GM19455 (cell line): ENCODE measurements at regions not wholly inside any gene's neighbourhood (a gene's known extent, or its start where the extent isn't known, plus 50 kb on each side); places are given as distances from the start of the nearest gene placed in this dataset.
A peak's percentile ranks its signal among the peaks of the same experiment; 100 is the strongest.

Source experiments
- ATAC-seq: cut with Tn5 transposase; IDR thresholded peaks from one replicate; pipeline ENCODE4 v1.9.1; 2021; ENCODE audit not compliant: unreplicated experiment

DNA sequence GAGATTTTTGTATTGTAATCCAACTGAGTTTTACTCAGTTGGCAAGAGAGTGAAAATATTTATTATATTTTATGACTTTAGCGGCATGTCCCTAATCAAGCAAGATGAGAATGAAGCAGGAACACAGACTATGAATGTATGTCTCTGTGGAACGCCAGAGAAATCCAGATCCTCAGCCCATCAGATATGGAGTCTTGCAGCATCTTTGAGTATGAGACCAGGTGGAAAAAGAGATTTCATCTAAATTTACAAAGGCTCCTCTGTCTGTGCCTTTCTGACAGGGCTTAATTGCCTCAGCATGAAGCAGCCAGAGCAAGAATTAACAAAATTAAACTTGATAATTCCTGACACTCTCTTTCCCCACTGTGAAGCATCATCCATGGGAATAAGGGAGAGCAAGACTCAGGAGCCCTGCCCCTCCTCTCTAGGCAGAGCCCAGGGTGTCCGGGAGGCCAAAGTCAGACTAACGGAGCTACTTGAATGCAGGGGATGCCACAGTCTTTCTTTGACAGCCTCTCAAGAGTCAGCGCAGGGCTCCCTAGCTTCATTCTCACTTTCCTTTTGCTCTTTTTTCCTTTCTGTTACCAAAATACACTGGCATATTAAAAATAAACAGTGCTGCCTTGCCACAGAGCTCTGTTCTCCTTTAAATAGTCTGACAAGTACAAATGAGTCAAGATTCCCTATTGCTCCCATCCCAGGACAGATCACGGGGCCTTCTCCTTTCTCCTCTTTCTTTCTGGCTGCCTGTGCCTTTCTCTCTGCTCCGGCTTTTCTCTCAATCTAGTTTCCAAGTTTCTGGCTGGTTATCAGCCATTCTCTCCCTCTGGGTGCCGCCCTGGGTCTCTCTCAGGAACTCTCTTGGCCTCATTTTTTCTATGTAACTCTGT lies 132.2 kb upstream of the INHBA start:
- no peak for ATAC-seq

DNA sequence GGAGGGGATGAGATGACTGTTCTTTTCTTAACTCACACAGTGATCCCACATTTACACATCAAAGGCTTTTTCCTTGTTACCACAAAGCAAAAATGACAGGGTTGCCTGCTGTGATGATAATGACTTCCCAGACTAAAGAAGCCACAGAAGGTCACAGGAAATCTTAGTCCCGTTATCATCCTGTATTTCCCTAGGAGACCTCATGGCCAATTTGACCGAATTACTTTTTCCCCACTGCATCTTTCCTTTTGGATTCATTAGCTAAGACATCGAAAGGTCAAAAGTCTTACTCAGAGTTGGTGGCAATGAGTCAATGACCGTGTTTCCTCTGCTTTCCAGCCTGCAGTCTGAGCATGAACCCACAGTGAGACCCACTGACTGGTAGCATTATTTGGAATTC lies 130.1 kb upstream of the INHBA start:
- no peak for ATAC-seq

DNA sequence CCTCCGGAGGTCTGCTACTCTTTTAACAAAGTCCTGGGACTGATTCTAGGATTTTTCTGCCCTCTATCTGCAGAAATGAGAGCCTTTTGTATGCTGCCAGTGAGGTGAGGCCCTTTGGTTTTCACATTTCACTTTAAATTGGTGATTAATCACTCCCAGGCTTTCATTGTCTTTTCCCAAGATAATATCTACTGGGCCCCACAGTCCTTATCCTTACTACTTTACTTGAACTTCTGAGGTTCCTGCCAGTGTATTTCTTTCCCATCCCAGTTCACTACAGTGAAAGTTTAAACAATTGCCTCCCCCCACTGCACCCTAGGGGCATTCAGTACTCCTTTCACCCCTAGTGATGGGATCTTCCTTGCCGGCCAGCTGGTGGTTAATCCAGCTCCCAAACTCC lies 127.4 kb upstream of the INHBA start:
- no peak for ATAC-seq

DNA sequence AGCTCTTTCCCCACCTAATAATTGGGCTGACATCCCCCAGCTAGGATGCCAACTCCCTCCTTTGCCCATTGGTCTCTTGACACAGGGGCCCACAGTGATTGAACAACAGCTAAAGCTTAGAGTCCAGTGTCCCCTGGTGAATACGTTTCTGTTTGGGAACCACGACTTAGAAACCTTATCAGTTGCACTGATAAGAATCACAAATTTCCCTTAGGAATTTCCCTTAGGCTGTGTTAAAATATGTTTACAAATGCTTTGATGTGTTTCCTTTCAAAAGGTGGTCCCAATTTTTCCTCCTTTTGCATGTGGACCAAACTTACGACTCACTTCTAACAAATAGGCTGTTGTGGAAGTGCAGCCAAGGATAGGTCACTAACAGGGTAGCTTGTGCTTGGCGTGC lies 126.0 kb upstream of the INHBA start:
- no peak for ATAC-seq

DNA sequence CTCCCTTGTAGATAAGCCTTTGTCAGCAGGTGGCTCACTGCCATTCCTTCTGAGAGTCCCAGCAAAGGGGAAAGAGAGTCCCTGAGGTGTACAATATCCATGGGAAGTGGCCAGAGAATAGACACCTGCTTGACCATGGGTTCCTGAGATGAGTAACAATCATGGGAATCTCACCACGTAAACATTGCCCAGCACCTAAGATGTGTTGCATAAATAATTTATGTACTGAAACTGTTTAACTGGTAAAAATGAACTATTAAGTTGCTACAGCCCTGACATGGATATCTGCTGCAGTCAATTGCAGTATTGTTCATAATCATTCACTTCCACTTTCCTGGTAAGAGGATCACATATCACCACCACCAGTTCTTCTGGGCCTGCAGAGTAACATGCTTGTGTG lies 123.8 kb upstream of the INHBA start:
- no peak for ATAC-seq

DNA sequence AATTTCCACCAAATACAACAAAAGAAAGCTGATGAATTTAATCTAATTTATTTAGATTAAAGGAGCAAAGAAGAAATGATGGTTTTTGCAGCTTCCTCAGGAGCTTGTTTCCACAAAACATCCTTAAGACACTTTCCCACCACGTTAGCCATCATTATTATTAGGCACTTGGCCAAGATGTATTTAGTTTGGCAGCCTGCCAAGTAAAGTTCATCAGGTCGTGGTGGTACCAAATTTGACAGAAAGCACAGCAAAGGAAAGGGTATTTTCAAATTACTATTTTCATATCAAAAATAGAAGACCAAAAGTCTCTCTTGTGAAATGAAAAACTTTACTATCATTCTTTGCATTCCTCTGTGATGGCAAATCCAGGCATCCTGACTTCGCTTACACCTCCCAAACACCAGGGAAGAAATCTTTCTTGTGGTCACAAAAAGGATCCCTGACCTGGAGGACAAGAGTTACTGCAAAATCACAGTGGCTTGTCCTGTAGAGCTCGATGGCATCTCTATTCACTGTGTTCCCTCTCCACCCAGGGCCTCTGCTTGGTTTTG lies 123.1 kb upstream of the INHBA start:
- ATAC-seq: no peak

DNA sequence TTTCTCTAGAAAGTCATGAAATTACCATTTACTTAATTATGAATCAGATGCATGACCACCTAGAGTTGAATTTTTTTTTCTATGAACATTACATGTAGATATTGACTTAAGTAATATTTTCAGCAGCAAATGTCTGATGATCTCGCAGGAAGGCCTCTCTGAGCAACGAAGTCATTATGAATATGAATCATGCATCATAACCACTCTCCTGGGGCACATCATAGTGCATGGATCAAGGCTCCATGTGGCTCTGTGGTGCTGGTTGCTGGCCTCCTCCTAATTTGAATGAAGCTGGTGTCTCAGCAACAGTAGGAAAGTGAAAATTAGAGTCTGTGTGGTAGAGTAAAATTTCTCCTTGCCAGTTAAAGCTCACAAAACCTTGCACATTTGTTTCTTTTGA lies 121.4 kb upstream of the INHBA start:
- no peak for ATAC-seq

DNA sequence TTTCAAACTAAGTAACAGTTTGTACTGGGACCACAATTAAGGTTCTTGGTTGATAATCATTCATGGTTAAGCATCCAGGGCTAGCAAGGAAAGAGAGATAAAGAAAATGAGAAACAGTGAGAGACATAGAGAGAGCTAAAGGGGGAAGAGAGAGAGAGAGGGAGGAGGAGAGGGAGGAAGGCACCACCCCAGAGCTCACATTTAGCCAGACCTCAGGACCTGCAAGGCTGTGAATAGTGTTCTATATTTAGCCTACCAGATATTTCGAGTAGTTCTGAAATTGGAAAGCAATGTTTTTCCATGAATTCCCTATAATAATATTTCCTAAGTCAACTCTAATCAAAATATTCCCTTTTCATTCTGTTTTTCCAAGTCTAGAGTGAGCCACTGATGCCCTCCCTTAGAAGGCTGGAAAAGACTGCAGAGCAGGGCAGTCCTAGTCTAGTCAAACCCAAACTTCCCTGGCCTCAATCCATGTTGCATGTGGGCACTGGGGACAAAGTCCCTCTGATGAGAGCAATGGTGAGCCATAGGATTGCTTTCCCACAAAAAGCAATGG lies 119.4 kb upstream of the INHBA start:
- no peak for ATAC-seq

DNA sequence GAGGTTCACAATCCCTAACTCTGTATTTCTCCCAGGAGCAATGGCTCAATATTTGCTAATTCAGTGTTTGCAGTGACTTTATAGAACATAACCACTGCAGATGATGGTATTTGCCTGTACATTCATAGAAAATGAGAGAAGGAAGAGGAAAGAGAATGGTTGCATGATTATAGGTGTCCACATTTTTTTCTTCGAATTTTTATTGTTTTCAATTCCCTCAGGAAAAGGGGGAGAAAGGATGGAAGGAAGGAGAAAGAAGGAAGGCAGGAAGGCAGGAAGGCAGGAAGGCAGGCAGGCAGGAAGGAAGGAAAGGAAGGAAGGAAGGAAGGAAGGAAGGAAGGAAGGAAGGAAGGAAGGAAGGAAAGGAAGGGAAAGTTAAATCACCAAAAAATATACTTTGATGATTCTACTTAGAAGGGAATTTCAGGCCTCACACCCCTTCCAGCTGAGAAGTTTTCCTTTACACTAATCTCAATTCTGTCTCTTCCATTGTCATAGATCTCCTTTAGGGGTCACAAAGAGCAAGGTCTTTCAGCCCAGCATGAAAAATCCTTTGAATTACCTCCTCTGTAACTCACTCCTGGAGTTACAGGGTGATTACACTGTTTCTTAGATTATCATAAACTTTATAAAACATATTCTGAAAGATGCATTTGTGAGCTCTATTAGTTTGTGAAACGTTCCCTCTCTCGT lies 118.8 kb upstream of the INHBA start:
- no peak for ATAC-seq

DNA sequence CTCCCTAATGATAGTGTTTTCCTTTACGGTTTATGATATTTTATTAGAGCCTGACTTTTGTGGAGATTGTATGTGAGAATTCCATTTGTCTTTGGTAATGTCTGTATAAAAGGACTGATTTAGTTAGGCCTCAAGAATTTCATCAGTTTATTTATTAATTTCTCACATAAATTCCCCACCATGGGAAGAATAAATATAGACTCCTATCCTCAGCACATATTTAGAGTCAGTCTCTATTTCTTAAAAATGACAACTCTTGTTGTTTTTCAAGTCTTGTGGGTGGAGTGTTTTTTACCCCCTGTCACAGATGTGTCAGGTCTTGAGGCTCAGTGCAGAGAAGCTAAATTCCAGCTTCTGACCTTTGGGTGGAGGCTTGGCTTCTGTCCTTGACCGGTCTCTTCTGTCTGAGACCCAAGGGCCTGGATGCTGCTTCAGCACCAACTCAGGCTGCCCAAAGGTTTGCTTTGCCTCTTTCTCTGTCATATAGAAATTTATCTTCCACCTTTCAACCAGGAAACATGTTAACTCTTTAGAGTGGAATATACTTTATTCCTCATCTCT lies 117.3 kb upstream of the INHBA start:
- ATAC-seq: no peak

DNA sequence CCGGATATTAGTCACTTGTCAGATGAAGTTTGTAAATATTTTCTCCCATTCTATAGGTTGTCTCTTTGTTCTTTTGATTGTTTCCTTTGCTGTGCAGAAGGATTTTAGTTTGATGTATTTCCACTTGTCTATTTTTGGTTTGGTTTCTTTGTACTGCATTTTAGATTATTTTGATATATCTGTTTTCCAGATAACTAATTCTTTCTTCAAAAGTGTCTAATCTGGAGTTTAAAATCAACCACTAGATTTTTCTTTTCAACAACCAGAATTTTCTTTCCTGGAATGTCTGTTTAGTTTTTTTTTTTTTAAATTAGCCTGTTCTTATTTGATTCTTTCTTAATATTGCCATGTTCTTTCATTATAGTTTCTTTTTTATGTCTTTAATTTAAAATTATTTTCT lies 116.8 kb upstream of the INHBA start:
- ATAC-seq: no peak

DNA sequence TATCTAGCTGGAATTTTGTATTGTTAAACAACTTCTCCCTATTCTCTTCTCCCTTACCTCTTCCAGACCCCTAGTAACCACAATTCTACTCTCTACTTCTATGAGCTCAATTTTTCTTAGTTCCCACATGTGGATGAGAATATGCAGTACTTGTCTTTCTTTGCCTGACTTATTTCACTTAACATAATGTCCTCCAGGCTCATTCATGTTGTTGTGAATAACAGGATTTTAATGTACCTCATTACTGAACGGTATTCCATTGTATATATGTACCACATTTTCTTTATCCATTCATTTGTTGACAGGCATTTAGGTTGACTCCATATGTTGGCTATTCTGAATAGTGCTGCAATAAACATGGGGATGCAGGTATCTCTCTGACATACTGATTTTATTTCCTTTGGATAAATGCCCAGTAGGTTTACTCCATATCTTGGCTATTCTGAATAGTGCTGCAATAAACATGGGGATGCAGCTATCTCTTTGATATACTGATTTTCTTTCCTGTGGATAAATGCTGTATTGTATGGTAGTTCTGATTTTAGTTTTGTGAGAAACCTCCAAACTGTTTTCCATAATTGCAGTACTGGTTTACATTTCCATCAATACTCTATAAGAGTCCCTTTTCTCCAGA lies 116.0 kb upstream of the INHBA start:
- no peak for ATAC-seq

DNA sequence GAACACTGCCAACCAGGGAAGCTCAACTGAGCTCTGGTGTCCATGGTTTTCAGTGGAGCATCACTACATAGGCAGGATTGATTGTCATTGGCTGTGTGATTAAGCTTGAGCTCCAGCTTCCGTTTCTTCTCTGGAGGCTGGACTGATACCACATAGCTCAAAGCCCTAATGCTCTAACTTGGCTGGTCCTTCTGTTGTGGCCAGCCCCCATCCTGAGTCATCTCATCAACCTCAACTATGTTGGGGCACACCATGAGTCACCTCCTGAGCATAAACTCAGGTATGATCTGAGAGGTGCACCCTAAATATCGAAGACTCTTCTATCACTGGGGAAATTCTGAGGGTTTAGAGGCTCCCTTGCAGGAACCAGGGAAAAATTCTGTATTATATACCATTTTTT lies 114.5 kb upstream of the INHBA start:
- peak; percentile 55 for ATAC-seq

DNA sequence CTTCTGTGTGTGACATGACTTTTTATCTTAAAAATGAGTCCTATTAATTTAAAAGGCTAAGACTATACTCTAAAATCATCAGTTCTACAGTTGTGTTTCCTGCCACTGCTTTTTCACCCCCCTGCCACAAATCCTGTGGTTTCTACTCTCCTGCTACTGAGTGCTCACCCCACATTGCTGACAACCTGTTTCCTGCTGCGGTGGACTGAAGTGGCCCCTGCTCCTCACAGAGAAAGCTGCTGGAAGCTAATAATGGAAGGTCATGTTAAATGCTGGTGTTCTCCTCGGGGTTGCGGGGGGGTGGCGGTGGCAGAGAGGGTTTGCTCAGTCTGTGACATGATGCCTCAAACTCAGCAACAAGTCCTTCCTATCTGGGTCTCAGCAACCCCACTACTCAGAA lies 113.2 kb upstream of the INHBA start:
- no peak for ATAC-seq

DNA sequence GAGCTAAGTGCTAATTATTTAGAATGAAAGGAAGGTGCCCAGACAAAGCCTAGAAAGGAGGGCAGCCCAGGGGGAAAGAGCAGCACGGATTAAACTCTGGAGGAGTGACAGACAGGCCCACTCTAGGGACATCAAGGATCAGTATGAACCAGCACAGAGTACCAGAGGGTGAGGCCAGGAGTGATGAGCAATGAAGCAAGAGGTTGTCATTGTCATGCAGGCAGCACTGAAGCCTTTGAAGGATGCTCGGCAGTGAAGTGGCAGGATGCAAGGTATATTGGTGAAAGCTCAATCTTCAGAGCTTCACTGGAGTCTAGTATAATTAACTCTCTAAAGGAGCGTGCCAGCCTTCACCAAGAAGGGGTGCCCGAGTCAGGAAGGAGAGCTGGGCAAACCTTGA lies 112.0 kb upstream of the INHBA start:
- ATAC-seq: no peak

DNA sequence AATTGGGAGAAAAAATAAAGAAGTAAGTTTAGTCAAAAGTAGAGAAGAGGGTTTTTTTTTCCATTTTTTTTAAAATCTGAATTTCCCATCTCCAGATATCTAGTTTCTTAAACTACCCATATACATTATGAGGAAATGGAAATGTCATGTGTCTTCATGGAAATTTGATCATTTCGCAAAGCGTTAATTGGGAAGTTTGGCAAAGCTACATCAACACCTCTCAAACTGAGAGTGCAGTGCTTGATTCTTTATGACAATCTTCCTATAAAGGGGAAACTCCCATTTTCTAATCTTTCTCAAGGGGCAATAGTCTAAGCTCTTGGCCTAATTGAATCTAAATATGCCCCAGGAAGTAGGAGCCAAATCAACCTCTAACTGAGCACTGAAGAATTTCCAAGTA lies 110.4 kb upstream of the INHBA start:
- ATAC-seq: no peak

DNA sequence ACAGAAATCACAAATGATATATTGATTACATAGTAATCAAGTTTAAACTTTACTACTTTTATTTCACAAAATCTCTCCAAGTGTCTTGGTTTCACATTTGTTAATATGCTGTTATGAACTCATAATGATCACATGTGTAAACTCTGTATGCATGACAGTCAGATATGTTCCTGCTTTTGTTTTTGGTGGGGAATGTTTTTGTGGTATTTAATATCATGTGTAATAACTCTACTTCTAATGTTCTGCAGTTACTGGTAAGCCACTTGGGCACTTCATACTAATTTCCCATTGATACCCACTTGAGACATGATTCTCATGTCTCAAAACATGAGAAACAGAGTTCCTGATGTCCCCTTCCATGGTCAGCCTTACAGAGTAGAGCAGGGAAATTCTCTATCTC lies 109.1 kb upstream of the INHBA start:
- no peak for ATAC-seq

DNA sequence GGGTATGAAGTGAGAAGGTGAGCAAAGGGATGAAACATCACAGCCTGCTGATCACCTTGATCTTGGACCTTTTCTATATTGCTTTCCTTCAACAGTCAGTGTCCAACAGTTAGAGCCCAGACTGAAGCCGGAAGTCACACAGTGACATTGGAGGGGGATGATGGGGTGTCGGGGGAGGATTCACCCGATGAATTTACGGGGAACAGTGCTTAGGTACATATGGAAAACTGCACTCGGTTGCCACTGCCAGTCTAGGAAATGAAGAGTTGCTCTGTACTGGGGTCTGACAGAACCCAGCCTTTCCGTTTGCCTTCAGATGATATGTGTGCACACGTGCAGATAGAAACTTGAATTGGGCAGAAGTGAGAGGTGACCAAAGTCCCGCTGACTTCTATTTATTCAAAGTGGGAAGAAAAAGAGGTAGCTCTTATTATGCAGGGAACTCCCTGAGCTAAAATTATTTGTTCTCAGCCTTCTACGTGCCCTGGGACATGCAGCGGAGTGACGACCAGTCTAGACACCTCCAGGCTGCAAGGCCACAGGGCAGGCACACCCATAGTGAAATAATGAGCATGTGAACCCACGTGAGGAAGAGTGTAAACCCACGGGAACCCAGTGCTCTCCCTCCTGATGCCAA lies 107.2 kb upstream of the INHBA start:
- peak; percentile 90 for ATAC-seq

DNA sequence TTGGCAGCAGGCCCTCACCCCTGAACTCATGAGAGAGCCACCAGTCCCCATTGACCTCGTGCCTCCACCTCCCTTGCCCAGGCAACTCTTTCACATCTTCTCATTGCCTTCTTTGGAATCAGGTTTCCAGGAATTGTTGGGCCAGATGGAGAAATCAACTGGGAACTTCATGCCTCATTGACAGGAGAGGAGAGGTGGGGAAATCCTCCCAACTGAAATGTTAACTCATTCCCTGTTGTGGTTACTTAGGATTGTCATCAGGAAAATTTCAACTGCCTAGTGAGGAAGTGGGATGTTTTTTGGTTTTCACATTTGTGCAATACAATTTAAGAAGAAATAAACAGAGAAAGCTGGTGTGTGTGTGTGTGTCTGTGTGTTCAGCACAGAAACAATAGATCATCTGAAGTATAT lies 106.6 kb upstream of the INHBA start:
- no peak for ATAC-seq

DNA sequence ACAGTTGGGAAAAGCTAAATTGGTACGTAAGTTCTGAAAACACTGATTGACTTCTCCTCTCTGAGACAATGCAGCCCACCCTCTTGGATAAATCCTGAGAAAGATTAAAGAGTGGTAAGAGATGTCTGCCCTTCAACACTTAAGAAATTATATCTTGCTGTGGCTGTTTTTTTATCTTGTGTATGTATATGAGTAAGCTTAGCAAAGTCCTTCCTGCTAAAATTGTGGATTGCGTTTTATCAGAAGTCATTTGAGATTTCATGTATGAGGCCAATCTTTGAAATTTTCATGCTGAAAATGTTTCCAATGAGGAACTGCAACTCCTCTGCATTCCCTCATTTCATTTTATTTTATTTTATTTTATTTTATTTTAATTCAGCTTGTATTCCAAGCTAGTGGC lies 106.2 kb upstream of the INHBA start:
- ATAC-seq: no peak

DNA sequence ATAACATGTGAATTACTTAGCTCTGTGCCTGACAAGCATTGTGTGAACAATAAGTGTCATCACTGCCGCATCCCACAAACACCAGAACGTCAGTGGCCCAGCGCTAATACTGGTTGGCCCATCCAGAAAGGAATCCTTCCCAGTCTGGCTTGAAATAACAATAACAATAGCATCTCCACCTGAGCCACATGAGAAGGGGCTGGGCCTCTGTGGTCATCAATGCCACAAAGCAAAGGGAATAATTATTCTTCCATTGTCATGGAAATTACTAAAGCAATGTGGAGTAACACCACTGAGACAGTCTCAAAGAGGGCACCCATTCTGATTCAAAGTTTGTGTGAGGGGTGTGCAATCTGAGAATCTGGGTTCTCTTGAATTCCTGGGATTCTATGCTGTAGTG lies 105.7 kb upstream of the INHBA start:
- no peak for ATAC-seq
